ENCODE measurements at regions not wholly inside any gene's neighbourhood (a gene's known extent, or its start where the extent isn't known, plus 50 kb on each side); places are given as distances from the start of the nearest gene placed in this dataset.

GRCh38 chr2:180343528-180344345, 336.6 kb upstream of the CWC22 start:
- no peak for DNase-seq

DNA sequence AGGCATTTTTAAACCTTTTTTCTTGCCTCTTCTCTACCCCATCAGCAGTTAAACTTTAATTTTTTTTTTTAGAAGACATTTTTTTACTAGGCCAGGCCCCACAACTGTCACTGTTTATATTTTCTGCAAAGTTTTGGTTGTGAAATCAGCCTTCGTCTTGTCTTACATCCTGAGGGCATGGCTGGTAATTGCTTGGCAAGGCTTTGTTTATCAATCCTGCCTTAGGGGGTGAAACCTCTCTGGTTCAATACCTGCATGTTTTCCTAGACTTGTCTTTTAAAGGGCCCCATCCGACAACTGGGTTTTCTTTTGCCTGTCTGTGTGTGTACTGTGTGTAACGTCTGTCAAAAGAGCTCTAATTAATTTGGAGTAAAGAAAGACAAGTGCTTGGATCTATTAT, 330.0 kb upstream of the CWC22 start:
- DNase-seq, result no peak

GRCh38 chr2:180336550-180336949, 329.5 kb upstream of the CWC22 start:
- no peak for DNase-seq

DNA sequence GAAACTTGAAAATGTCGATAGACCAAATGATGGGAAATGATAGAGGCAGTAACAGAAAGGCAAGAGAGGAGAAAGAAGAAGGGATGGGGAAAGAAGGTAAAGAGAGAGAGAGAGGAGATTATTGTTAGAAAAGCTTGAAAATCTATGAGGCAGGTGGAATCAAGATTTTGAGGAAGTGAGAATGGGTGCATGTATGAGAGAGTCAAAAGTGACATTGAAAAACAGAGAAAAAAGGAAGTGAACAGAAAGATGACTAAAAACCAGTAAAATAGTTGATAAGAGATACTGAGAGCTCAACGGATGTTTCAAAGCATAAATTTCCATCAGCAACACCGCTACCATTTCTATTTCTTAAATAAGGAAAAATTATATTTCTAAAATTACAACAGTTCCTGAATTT, 327.4 kb upstream of the CWC22 start:
- no peak for DNase-seq

- DNase-seq, result no peak
These were observed 321.8 kb upstream of the CWC22 start for GRCh38 chr2:180328795-180329422.

DNA sequence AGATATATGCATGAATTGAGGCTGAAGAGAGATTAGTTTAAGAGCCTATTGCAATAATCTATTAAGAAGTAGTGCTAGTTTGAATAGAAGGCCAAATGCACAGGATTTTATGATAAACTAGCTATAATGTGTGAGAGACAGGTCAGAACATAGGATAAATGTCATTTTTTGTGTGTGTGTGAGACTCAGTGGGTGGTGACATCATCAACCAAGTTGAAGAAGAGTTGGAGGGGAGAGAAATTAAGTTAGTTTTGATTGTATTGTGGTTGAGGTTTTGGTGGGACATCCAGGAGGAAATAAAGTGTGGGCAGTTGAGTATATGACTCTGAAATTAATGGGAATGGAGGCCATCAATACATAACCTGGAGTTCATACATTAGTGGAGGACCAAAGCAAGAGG, 320.1 kb upstream of the CWC22 start:
- no peak for DNase-seq

DNA sequence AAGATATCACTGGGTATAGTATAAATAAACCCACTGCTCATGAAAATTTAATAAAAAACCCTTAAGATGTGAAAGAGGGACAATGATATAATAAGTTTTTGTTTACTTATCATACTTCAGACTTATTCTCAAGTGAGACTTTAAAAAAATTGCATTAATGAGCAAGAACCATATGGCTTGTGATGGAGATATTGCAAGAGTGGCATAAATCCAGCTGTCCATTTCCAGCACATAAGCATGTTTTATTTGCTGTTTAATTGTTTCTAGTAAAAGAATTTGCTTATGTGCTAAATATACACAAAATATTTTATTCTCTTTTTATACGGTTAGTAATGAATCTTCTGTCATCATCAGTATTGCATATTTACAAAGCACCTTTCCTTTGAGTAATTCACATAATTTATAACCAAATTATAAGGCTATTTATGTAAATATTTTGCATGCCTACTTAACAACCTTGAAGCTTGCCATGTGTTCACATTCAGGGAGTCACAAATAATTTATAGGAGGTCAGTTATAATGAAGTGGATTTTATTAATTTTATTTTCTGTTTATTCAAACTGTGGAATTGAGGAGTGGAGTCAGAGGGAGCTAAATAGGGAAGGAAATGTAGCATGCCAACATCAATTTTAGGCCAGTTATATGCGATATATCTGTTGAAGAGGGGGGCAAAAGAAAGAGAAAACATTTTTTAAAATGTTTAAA, 318.5 kb upstream of the CWC22 start:
- no peak for DNase-seq

DNA sequence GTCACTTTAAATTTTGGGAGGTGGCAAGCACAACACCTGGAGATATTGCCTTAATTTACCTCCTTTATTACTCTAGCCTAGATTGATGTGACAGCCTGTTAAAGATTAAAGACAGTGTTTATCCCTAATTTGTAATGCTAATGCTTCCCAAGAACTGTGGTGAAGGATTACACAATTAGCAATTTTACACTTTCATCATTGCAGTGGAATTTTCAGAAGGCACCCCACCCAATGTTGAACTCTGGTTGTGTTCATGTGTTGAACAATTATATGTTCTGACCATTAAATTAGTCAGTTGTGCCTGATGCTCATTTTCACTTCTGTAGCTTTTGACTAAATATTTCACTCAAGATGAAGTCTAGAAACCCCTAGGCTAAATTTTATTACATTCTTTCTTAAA, 317.1 kb upstream of the CWC22 start:
- no peak for DNase-seq

- DNase-seq, result no peak
These were observed 315.7 kb upstream of the CWC22 start for GRCh38 chr2:180322781-180323180.

GRCh38 chr2:180319586-180320405, 312.7 kb upstream of the CWC22 start:
- no peak for DNase-seq

DNA sequence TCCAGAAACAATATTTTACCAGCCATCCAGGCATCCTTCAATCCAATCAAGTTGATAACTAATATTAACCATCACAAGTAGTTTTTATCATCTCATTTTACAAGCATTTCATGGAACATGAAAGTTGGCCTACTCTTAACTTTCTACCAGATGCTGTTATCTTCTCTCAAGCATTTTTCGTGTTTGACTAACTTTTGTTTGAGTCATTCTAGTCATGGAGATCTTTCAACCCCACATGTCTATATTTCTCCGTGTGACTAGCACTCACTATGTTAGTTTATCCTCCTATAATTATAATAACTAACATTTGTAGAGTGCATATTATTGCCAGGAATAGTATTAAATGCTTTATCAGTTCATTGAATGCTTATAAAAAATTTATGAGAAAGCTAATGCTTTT, 307.0 kb upstream of the CWC22 start:
- DNase-seq, result no peak

GRCh38 chr2:180312542-180312941, 305.4 kb upstream of the CWC22 start:
- no peak for DNase-seq

GRCh38 chr2:180307096-180307495, 300.0 kb upstream of the CWC22 start:
- no peak for DNase-seq

DNA sequence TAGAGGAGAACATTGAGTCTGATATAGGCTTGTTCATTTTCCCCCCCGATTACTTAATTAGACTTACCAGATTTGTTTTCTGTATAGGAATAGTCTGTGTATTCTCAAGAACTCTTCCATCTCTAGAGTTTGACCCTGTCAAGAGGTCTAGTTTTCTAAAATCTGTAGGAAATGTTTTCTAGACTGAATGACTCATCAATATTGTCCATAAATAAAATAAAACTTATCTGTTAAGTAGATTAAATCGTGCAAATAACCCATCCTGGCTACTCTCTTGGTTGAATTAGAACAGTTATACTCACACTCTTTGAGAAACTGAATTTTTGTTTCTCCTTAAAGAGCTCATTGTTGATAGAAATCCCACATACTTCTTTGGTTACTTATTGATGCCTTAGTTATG, 299.2 kb upstream of the CWC22 start:
- no peak for DNase-seq

GRCh38 chr2:180291552-180292421, 284.7 kb upstream of the CWC22 start:
- no peak for DNase-seq

GRCh38 chr2:180291060-180291459, 284.0 kb upstream of the CWC22 start:
- DNase-seq, result no peak

GRCh38 chr2:180289627-180290026, 282.5 kb upstream of the CWC22 start:
- no peak for DNase-seq

- DNase-seq, result no peak
These were observed 272.5 kb upstream of the CWC22 start for GRCh38 chr2:180279581-180279980.

DNA sequence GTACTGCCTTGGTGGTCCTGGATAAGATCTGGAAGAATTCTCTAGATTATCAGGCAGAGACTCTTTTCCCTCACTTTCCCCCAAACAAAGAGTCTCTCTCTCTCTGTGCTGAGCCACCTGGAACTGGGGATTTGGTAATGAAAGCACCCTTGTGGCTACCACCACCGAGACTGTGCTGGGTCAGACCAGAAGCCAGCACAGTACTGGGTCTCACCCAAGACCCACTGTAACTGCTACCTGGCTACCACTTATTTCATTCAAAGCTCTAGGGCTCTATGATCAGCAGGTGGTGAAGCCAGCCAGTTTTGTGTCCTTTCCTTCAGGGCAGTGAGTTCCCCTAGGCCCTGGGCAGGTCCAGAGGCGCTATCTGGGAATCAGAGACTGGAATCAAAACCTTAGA, 269.6 kb upstream of the CWC22 start:
- DNase-seq, result no peak

DNA sequence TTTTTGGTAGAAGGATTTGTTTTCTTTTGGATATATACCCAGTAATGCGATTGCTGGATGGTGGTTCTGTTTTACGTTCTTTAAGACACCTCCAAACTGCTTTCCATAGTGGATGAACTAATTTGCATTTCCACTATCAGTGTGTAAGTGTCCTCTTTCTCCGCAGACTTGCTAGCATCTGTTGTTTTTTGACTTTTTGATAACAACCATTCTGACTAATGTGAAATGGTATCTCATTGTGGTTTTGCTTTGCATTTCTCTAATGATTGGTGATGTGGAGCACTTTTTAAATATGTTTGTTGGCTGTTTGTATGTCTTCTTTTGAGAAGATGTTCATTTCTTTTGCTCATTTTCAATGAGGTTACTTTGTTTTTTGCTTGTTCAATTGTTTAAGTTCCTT, 260.9 kb upstream of the CWC22 start:
- no peak for DNase-seq

- no peak for DNase-seq
These were observed 254.9 kb upstream of the CWC22 start for GRCh38 chr2:180261976-180262375.

DNA sequence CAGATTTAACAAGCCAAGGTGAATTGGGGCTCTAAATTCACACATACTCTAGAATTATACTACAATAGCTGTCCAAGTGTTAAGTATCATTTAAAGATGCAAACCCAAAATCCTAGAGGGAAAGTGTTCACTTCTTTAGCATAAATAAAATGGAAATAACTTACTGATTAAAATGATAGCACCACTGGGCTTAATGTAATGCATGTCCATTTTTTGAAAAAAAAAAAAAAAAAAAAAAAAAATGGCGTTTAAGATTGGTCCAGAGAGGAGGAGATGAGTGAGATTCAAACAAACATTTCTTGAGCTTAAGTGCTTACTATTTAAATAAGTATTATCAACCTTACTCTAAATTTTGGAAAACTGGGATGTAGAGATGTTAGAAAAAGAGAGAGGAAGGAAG, 251.5 kb upstream of the CWC22 start:
- DNase-seq, result no peak

Measured in T1000 (cell line).